ENCODE measurements at regions not wholly inside any gene's neighbourhood (a gene's known extent, or its start where the extent isn't known, plus 50 kb on each side); places are given as distances from the start of the nearest gene placed in this dataset.

GRCh38 chr10:52650873-52651272 is 121.7 kb downstream of the MBL2 start:
- H3K27ac ChIP-seq (ENCODE audit: low read depth, low read length) = no peak overlapping the region

GRCh38 chr10:52651293-52651692 is 121.3 kb downstream of the MBL2 start:
- Histone ChIP-seq H3K4me1 (ENCODE audit: control insufficient read depth, low read length) (no peaks in the 10 kb centered on the region), H3K9me2 (replicated peaks; ENCODE audit: control insufficient read depth, low read length) (no peaks in the 10 kb centered on the region), H3K4me3 (ENCODE audit: low read length) (no peak overlapping the region), H3K9me3 (ENCODE audit: control insufficient read depth, insufficient read depth, low read length) (no peaks in the 10 kb centered on the region), H3F3A (ENCODE audit: control insufficient read depth, insufficient read depth) (no peaks in the 10 kb centered on the region), H3K36me3 (ENCODE audit: control insufficient read depth, low read length) (no peaks in the 10 kb centered on the region), H3K4me2 (ENCODE audit: low read length) (no peak overlapping the region), H4K20me1 (ENCODE audit: control insufficient read depth, insufficient read depth, low read depth, low read length) (no peaks in the 10 kb centered on the region), H3K27ac (ENCODE audit: low read depth, low read length) (no peak overlapping the region), H3K27me3 (ENCODE audit: control insufficient read depth, low read length) (no peaks in the 10 kb centered on the region), H3K79me2 (ENCODE audit: control insufficient read depth, low read length) (no peaks in the 10 kb centered on the region)
- TF ChIP-seq EZH2phosphoT487 (IDR thresholded peaks at IDR 0.05; ENCODE audit: borderline replicate concordance, low read length) = no peak
- no peak for TF ChIP-seq CTCF (IDR thresholded peaks at IDR 0.05; ENCODE audit: low read depth, low read length, poor library complexity, severe bottlenecking)

More at GRCh38 chr10:52650873-52651272, 121.7 kb downstream of the MBL2 start:
- TF ChIP-seq EZH2phosphoT487 (IDR thresholded peaks at IDR 0.05; ENCODE audit: borderline replicate concordance, low read length) (no peak), CTCF (IDR thresholded peaks at IDR 0.05; ENCODE audit: low read depth, low read length, poor library complexity, severe bottlenecking) (no peak)
- H3K27me3 ChIP-seq (ENCODE audit: control insufficient read depth, low read length) = no peaks in the 10 kb centered on the region
- H3K9me3 ChIP-seq (ENCODE audit: control insufficient read depth, insufficient read depth, low read length) = no peaks in the 10 kb centered on the region
- H3K9me2 ChIP-seq (replicated peaks; ENCODE audit: control insufficient read depth, low read length) = no peaks in the 10 kb centered on the region
- H3K4me2 ChIP-seq (ENCODE audit: low read length) = no peak overlapping the region
- no peaks in the 10 kb centered on the region for H3K79me2 ChIP-seq (ENCODE audit: control insufficient read depth, low read length)
- no peaks in the 10 kb centered on the region for H3F3A ChIP-seq (ENCODE audit: control insufficient read depth, insufficient read depth)
- H4K20me1 ChIP-seq (ENCODE audit: control insufficient read depth, insufficient read depth, low read depth, low read length) = no peaks in the 10 kb centered on the region
- H3K4me1 ChIP-seq (ENCODE audit: control insufficient read depth, low read length) = no peaks in the 10 kb centered on the region
- no peak overlapping the region for H3K4me3 ChIP-seq (ENCODE audit: low read length)
- H3K36me3 ChIP-seq (ENCODE audit: control insufficient read depth, low read length) = no peaks in the 10 kb centered on the region

- no peak overlapping the region for H3K4me3 ChIP-seq (ENCODE audit: low read length)
- no peaks in the 10 kb centered on the region for H3K36me3 ChIP-seq (ENCODE audit: control insufficient read depth, low read length)
- H3F3A ChIP-seq (ENCODE audit: control insufficient read depth, insufficient read depth) = no peaks in the 10 kb centered on the region
- no peaks in the 10 kb centered on the region for H3K79me2 ChIP-seq (ENCODE audit: control insufficient read depth, low read length)
- no peaks in the 10 kb centered on the region for H3K9me2 ChIP-seq (replicated peaks; ENCODE audit: control insufficient read depth, low read length)
- no peaks in the 10 kb centered on the region for H3K4me1 ChIP-seq (ENCODE audit: control insufficient read depth, low read length)
- H3K4me2 ChIP-seq (ENCODE audit: low read length) = no peak overlapping the region
- H4K20me1 ChIP-seq (ENCODE audit: control insufficient read depth, insufficient read depth, low read depth, low read length) = no peaks in the 10 kb centered on the region
- no peak for TF ChIP-seq CTCF (IDR thresholded peaks at IDR 0.05; ENCODE audit: low read depth, low read length, poor library complexity, severe bottlenecking)
- no peak for TF ChIP-seq EZH2phosphoT487 (IDR thresholded peaks at IDR 0.05; ENCODE audit: borderline replicate concordance, low read length)
- H3K9me3 ChIP-seq (ENCODE audit: control insufficient read depth, insufficient read depth, low read length) = no peaks in the 10 kb centered on the region
- H3K27me3 ChIP-seq (ENCODE audit: control insufficient read depth, low read length) = no peaks in the 10 kb centered on the region
- no peak overlapping the region for H3K27ac ChIP-seq (ENCODE audit: low read depth, low read length)
Observed at GRCh38 chr10:52652431-52653262, 119.9 kb downstream of the MBL2 start.

All from DOHH2 (cell line).